HUDEP-2 (cell line): ENCODE measurements at regions not wholly inside any gene's neighbourhood (a gene's known extent, or its start where the extent isn't known, plus 50 kb on each side); places are given as distances from the start of the nearest gene placed in this dataset.

Experiments
- DNase-seq, 76 experiments: peaks; one replicate each; lab custom pipeline; 2025; ENCODE audit not compliant: unreplicated experiment in 76 of 76; lab: John Stamatoyannopoulos, UW

DNA sequence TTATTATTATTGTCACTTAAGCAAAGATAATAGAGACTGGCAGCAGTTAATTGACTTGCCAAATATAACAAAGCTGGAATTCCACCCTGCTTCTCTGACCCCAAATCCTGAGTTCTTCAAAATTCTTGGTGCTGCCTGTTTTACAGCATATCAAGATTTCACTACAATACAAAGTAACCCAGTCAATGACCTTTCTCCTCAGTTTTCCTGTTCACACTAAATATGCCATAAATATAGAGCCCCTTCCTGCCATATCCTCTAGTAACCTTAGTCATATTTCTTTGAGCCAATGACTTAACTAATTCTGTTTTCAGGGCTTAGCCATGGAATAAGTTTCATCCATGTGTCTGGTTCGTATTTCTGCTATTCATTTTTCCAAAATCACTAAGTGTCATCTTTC, 315.3 kb upstream of the HS3ST1 start:
- DNase-seq: no peak

DNA sequence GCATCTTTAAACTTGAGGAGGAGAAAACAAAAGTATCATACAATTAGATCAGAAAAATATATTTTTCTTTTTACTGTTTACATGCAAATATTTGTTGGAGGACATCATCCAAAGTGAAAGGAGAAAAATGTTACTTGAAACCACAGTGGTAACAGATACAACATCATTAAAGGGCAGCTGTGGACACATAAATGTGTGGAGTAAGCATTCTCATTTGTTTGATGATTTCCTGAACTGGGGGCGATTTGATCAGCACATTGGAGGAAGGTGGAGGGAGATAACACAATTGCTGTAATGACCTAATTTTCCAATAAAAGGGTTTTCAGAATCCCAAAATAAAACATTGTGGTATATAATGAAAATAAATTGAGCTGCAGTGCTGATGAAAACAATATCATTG, 314.5 kb upstream of the HS3ST1 start:
- DNase-seq: no peak

- no peak for DNase-seq
Measured at GRCh38 chr4:11741190-11741652, 312.5 kb upstream of the HS3ST1 start.

- DNase-seq: no peak
Measured at GRCh38 chr4:11739992-11740391, 311.3 kb upstream of the HS3ST1 start.

DNA sequence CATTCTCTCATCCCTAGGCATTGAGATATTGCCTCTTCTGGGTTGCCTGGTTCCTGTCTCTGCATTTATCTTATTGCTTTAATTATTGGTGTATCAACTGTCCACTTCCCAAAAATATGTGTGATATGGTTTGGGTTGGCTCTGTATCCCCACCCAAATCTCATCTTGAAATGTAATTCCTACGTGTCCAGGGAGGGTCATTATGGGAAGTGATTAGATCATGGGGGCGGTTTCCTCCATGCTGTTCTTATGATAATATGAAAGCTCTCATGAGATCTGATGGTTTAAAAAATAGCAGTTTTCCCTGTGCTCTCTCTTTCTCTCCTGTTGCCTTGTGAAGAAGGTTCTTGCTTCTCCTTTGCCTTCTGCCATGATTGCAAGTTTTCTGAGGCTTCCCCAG, 308.3 kb upstream of the HS3ST1 start:
- DNase-seq: no peak

DNA sequence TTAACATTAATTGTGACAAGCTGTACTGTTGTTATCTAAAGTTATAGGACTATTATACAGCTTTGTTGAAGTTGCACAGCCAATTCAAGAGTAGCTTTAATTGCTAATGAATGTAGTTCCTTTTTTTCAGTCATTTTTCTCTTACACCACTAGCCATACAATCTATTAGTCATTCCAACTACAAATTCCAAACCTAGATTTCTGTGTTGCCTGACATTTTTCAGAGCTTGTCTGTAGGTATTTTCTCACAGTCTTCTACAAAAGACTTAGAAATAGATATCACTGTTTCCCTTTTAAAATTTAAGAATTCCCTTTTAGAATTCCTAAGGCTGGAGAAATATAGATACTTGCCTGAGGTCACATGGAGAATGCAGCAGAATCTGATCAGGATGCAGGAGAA, 307.0 kb upstream of the HS3ST1 start:
- DNase-seq: no peak

DNA sequence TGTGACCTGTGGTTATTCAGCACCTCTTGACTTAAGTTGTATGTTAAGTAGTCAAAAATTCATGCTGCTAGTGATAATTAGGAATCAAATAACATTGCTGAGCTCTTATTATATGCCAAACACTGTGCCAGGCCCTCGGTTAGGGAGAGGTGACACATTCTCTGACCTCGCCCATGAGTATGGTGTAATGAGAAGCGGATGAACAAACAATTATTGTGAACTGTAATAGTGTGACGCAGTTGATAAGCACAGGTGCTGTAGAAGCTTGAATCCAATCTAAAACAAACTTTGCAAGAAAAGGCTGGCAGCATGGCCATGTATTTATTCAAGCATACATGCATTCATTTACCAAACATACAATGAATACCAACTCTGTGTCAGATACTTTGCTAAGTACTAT, 303.5 kb upstream of the HS3ST1 start:
- no peak for DNase-seq

- no peak for DNase-seq
Measured at GRCh38 chr4:11730545-11730944, 301.9 kb upstream of the HS3ST1 start.

GRCh38 chr4:11729548-11729947, 300.9 kb upstream of the HS3ST1 start:
- no peak for DNase-seq

DNA sequence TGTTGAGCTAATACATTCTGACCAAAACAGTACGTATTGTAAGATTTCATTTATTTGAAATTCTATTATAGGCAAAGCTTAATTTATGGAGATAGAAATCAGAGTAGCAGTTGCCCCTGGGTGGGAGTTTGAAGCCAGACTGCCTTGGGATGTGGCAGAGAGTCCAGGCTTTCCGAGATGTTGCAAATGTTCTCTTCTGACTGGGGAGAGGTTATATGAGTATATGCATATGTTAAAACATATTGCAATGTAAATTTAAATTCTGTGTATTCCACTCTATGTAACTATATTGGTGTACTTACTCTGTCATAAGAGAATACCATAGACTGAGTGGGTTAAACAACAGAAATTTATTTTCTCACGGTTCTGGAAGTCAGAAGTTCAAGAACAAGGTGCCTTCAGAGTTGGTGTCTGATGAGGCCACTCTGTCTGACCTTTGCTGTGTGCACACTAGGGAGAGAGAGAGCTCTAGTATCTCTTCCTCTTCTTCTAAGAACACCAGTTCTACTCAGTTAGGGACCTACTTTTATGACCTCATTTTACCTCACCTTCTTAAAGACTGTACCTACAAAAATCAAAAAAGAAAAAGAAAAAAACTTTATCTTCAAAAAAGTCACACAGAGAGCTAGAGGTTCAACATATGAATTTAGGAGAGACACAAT, 299.3 kb upstream of the HS3ST1 start:
- no peak for DNase-seq

GRCh38 chr4:11724731-11725130, 296.0 kb upstream of the HS3ST1 start:
- DNase-seq: no peak

GRCh38 chr4:11722223-11722622, 293.5 kb upstream of the HS3ST1 start:
- no peak for DNase-seq

DNA sequence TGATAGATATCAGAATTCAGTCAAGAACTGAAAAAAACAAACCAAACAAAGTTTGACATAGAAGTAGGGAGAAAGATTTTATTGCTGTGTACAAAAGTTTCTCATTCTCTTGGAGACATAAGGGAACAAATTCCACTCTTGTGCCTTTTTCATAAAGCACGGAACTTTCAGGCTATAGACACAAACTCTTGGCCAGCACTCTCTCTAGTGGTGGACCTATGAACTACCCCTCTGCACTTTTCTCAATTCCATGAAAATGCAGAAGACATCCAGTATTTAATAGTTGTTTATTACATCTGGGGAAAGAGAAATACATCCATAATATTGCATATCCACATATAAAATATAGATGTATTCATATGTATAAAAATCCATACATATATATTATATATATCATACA, 291.6 kb upstream of the HS3ST1 start:
- DNase-seq: peak in 3 of 76 experiments; percentile 4 to 19 (median 13)

DNA sequence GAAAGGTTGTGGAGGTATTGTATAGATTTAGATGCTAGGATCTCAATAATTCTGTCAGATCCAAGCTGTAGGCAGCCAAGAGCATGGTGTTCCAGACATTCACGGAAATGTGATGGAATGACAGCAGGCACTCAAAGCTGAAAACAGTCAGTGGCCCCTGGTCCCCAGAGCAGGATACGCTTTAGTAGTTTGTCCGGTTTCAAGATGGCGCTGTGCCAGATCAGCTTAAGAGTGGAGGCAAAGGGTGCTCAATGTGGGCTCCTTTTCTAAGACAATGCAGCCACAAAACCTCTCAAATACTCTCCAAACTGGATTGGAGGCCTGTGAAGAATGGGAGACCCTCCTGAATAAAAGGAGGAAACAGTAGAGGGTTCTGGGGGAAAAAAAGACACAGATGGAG, 291.2 kb upstream of the HS3ST1 start:
- DNase-seq: no peak

- DNase-seq: no peak
Measured at GRCh38 chr4:11715753-11716521, 287.2 kb upstream of the HS3ST1 start.

GRCh38 chr4:11710453-11711093, 281.9 kb upstream of the HS3ST1 start:
- no peak for DNase-seq

- no peak for DNase-seq
Measured at GRCh38 chr4:11704186-11704830, 275.6 kb upstream of the HS3ST1 start.

- no peak for DNase-seq
Measured at GRCh38 chr4:11702886-11703557, 274.3 kb upstream of the HS3ST1 start.

DNA sequence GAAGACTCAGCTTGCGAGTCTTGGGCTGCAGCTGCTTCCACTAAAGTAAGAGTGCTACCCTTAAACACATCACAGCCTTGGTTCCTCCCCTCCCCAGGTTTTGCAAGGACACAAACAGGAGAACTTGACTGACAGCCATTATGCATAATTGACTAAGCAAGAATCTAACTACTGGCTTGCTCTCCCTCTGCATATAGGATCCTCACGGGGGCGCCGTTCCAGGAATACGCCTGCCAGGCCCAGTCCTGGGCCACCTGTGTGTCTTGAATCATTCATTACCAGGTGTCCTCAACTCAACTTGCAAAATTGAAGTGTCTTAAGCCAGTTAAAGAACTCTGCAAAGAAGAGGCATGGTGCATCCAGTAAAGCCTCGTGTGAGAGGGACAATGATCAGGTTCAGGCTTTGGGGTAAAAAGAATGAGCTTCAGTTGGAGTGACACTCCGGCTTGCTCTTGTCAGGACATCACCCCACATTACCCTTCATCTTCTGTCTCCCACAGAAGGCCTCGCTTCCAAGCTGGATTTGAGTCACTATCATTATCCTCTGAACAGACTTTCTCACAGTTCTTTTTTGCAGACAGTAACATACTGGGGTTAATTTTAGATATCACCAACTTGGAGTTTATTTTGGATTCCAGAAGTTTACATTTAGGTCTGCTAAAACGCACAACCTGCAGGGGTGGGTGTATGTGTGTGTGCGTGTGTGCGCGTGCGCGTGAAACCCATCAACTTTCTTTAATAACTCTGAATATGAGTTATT, 273.5 kb upstream of the HS3ST1 start:
- DNase-seq: no peak

DNA sequence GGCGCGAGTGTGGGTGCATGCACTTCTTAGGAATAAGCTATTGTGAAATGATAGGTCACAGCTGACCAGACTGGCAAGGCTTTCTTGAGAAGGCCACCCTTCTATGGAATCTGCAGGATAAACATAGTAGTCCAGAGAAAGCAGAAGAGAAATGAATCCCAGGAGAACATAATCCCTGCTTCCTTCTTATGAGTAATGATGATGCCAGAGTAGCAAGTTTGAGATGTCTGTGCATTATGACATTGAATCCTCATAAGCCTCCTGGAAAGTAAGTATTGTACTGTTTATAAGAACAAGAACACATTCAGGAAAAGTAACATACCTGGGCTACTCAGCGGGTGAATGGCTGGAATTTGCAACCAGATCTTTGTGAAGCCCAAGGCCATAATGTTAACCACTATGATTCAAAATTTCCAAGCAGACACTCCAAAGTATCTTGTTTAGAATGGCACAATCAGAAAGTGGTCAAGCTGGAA, 272.1 kb upstream of the HS3ST1 start:
- DNase-seq: no peak
